ENCODE measurements at regions not wholly inside any gene's neighbourhood (a gene's known extent, or its start where the extent isn't known, plus 50 kb on each side); places are given as distances from the start of the nearest gene placed in this dataset.

GRCh38 chr6:12474167-12475140 is 184.3 kb downstream of the EDN1 start:
- Histone ChIP-seq H4K20me1 (replicated peaks in 1 of 2; ENCODE audit: control insufficient read depth in 1 of 2, insufficient read depth in 2 of 2, low read length in 2 of 2) (no peaks in the 10 kb centered on the region), H4K5ac (ENCODE audit: insufficient read length, low read depth, low read length) (no peak overlapping the region), H4K8ac (ENCODE audit: extremely low read depth, insufficient read depth, low read length) (no peak overlapping the region), H3K27me3 (replicated peaks in 1 of 4; ENCODE audit: control insufficient read depth in 3 of 4, extremely low read depth in 1 of 4, insufficient read depth in 3 of 4, low read length in 3 of 4) (no peaks in the 10 kb centered on the region), H2BK5ac (ENCODE audit: low read depth, low read length) (no peak overlapping the region), H2AK5ac (ENCODE audit: low read depth, low read length) (no peak overlapping the region), H3K4me3 (ENCODE audit: extremely low read depth in 1 of 4, insufficient read depth in 2 of 4, low read depth in 3 of 4, low read length in 4 of 4) (no peak overlapping the region), H3K79me1 (ENCODE audit: low read depth, low read length) (no peaks in the 10 kb centered on the region), H2AFZ (ENCODE audit: low read length) (no peak overlapping the region), H3K79me2 (ENCODE audit: control insufficient read depth in 1 of 2, insufficient read depth in 2 of 2, low read length in 2 of 2) (no peaks in the 10 kb centered on the region), H3K4me2 (ENCODE audit: insufficient read depth in 1 of 2, low read depth in 2 of 2, low read length in 2 of 2) (no peak overlapping the region), H3K4ac (replicated peaks; ENCODE audit: insufficient read length, low read depth, low read length) (no peak overlapping the region), H3K23ac (ENCODE audit: insufficient read length) (no peak overlapping the region), H3K27ac (ENCODE audit: low read depth, low read length) (no peak overlapping the region), H3K4me1 (replicated peaks in 1 of 4; ENCODE audit: control insufficient read depth in 3 of 4, insufficient read depth in 4 of 4, low read length in 3 of 4) (peaks cover 1 to 7% (median 6%) of the 10 kb centered on the region in 4 experiments; a peak in 4 of 7 replicates), H3K36me3 (ENCODE audit: control insufficient read depth in 2 of 4, insufficient read depth in 4 of 4, low read length in 3 of 4) (no peaks in the 10 kb centered on the region), H2BK20ac (ENCODE audit: low read length) (peak overlapping the region; percentile 94), H3K23me2 (ENCODE audit: low read depth, low read length) (no peaks in the 10 kb centered on the region), H3K18ac (ENCODE audit: extremely low read depth, low read length) (peak overlapping the region; percentile 62; the same call in 1 of the 2 replicates), H3K9me3 (ENCODE audit: insufficient read depth in 2 of 2, low read depth in 1 of 2, low read length in 1 of 2) (no peaks in the 10 kb centered on the region), H3K9ac (replicated peaks in 1 of 4; ENCODE audit: extremely low read depth in 1 of 4, low read depth in 3 of 4, low read length in 3 of 4) (no peak overlapping the region), H3K14ac (ENCODE audit: insufficient read length) (no peak overlapping the region), H2BK15ac (ENCODE audit: low read length) (no peak overlapping the region), H3K56ac (replicated peaks; ENCODE audit: insufficient read length, low read depth, low read length) (no peak overlapping the region), H2BK120ac (replicated peaks; ENCODE audit: low read depth, low read length) (no peak overlapping the region), H4K91ac (replicated peaks; ENCODE audit: insufficient read length, low read length) (no peak overlapping the region), H2BK12ac (ENCODE audit: low read depth, low read length) (no peak overlapping the region; the same call in 1 of the 2 replicates)
- CTCF ChIA-PET (ENCODE audit: partially characterized antibody), result interaction anchor here (1.1 to 2.0 kb wide), 2 partner anchors 8 to 30 kb away, joined by 3 to 12 read pairs; no protein-coding TSS in a partner anchor
- FAIRE-seq (no peak), DNase-seq (ENCODE audit: low read depth in 1 of 2, low spot score in 2 of 2) (no peak)
- POLR2A ChIA-PET (ENCODE audit: partially characterized antibody), result no interaction called here
- WGBS, 2 experiments (ENCODE audit: extremely low coverage in 1 of 2, insufficient coverage in 1 of 2, insufficient read length in 1 of 2, insufficient replicate concordance in 2 of 2, low coverage in 1 of 2, low lambda C conversion rate in 2 of 2, missing lambda C conversion rate in 1 of 2), result 86% methylated on average over 7 of the region's 7 CpGs; no CpG with 5 or more reads in 1 of the 2 experiments
- TF ChIP-seq ASH2L (IDR thresholded peaks at IDR 0.05; ENCODE audit: low read length) (no peak), HDAC6 (IDR thresholded peaks at IDR 0.05; ENCODE audit: low read depth, low read length) (no peak), RNF2 (IDR thresholded peaks at IDR 0.05; ENCODE audit: borderline replicate concordance, low read depth, low read length, missing control alignments, poor library complexity, severe bottlenecking) (no peak), SAP30 (IDR thresholded peaks at IDR 0.05; ENCODE audit: insufficient read depth, insufficient replicate concordance, low read length) (no peak), SIN3A (conservative IDR thresholded peaks at IDR 0.05 in 1 of 2, IDR thresholded peaks at IDR 0.05 in 1 of 2; ENCODE audit: low read depth in 1 of 2, low read length in 2 of 2) (no peak), NANOG (IDR thresholded peaks at IDR 0.05; ENCODE audit: insufficient read depth, low read depth, low read length, poor library complexity, severe bottlenecking) (no peak), SUZ12 (IDR thresholded peaks at IDR 0.05; ENCODE audit: low read length) (no peak), TAF7 (optimal IDR thresholded peaks at IDR 0.05; ENCODE audit: borderline replicate concordance, low read depth, low read length) (no peak), CBX5 (IDR thresholded peaks at IDR 0.05; ENCODE audit: low read depth, low read length) (no peak), SIX5 (IDR thresholded peaks at IDR 0.05; ENCODE audit: low read depth, low read length) (no peak)
- TF ChIP-seq, protein P1, sequence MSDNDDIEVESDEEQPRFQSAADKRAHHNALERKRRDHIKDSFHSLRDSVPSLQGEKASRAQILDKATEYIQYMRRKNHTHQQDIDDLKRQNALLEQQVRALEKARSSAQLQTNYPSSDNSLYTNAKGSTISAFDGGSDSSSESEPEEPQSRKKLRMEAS (IDR thresholded peaks at IDR 0.05), result no peak

All from H1 (cell line).